Epithelial cell of esophagus (primary cell): ENCODE measurements at regions not wholly inside any gene's neighbourhood (a gene's known extent, or its start where the extent isn't known, plus 50 kb on each side); places are given as distances from the start of the nearest gene placed in this dataset.

ENCODE experiments used
- DNase-seq: peaks from one replicate; pipeline ENCODE4 v3.0.0; 2010; ENCODE audit warnings: low read depth
- H3K4me3 ChIP-seq: 2 replicates; pipeline ENCODE4 v1.5.1; 2011; ENCODE audit warnings: mild to moderate bottlenecking, low read length, control low read depth
- CTCF ChIP-seq: IDR thresholded peaks from 2 replicates; pipeline ENCODE4 v1.5.1; 2011; ENCODE audit warnings: low read depth, mild to moderate bottlenecking, low read length, control low read depth, inconsistent platforms; ENCODE audit not compliant: insufficient read depth; ENCODE audit errors: missing control alignments

- no peak for TF ChIP-seq CTCF
- no peak for DNase-seq
- no peak overlapping the region for H3K4me3 ChIP-seq
Measured at GRCh38 chr5:143732402-143732801, 79.6 kb upstream of the HMHB1 start.

GRCh38 chr5:143730112-143730801 lies 81.7 kb upstream of the HMHB1 start:
- no peak overlapping the region for H3K4me3 ChIP-seq
- no peak for DNase-seq
- no peak for TF ChIP-seq CTCF

- DNase-seq = no peak
- TF ChIP-seq CTCF = no peak
- no peak overlapping the region for H3K4me3 ChIP-seq
Measured at GRCh38 chr5:143729334-143729946, 82.5 kb upstream of the HMHB1 start.

- H3K4me3 ChIP-seq = no peak overlapping the region
- no peak for TF ChIP-seq CTCF
- DNase-seq = no peak
Measured at GRCh38 chr5:143723159-143723558, 88.8 kb upstream of the HMHB1 start.

- DNase-seq = no peak
- no peak overlapping the region for H3K4me3 ChIP-seq
- no peak for TF ChIP-seq CTCF
Measured at GRCh38 chr5:143721925-143722324, 90.0 kb upstream of the HMHB1 start.

- no peak for TF ChIP-seq CTCF
- no peak overlapping the region for H3K4me3 ChIP-seq
- DNase-seq = no peak
Measured at GRCh38 chr5:143720689-143721088, 91.3 kb upstream of the HMHB1 start.

- DNase-seq = peak; percentile 76
- H3K4me3 ChIP-seq = no peak overlapping the region
- no peak for TF ChIP-seq CTCF
Measured at GRCh38 chr5:143717400-143717799, 94.6 kb upstream of the HMHB1 start.
